Activated CD4-positive, alpha-beta T cell treated with anti-CD3 and anti-CD28 coated beads for 36 hours (primary cell): ENCODE measurements at regions not wholly inside any gene's neighbourhood (a gene's known extent, or its start where the extent isn't known, plus 50 kb on each side); places are given as distances from the start of the nearest gene placed in this dataset.

ENCODE experiments used
- ATAC-seq: fragments of 200-7000 bp; cut with Tn5 transposase; one replicate; pipeline ENCODE4 v1.10.0; 2021; ENCODE audit warnings: mild to moderate bottlenecking, moderate library complexity
- CTCF ChIA-PET: fragments of 350-600 bp; sonication (Branson Sonifier 250); formaldehyde crosslinking; loops from one replicate; lab custom pipeline; 2021; ENCODE audit warnings: antibody characterized with exemption; lab: Charles Lee
- POLR2A ChIA-PET: fragments of 350-600 bp; sonication (Branson Sonifier 250); formaldehyde crosslinking; loops from one replicate; lab custom pipeline; 2021; ENCODE audit warnings: antibody characterized with exemption, inconsistent platforms; lab: Charles Lee
- DNase-seq: peaks from one replicate; pipeline ENCODE4 v3.0.0-alpha.2; 2020
- H3K27ac Mint-ChIP-seq: one replicate; pipeline ENCODE4 v1.8.0; 2021; ENCODE audit warnings: mixed read lengths
- H3K27me3 Mint-ChIP-seq: one replicate; pipeline ENCODE4 v1.8.0; 2021; ENCODE audit warnings: mixed read lengths
- H3K36me3 Mint-ChIP-seq: one replicate; pipeline ENCODE4 v1.8.0; 2021; ENCODE audit warnings: low read depth, mixed read lengths
- H3K4me1 Mint-ChIP-seq: one replicate; pipeline ENCODE4 v1.8.0; 2021; ENCODE audit warnings: mixed read lengths
- H3K4me3 Mint-ChIP-seq: one replicate; pipeline ENCODE4 v1.8.0; 2021; ENCODE audit warnings: mild to moderate bottlenecking, moderate library complexity, mixed read lengths
- H3K9me3 Mint-ChIP-seq: one replicate; pipeline ENCODE4 v1.8.0; 2021; ENCODE audit warnings: low read depth, mixed read lengths
- intact Hi-C, 2 experiments: fragments of 100-400 bp; cut with DNase I in 1 of 2; cut with micrococcal nuclease in 1 of 2; formaldehyde crosslinking; loops; one replicate each; pipeline versions ENCODE4 v1.14.2 to v1.15.1; 2022 to 2024; cut with DNase I, micrococcal nuclease

DNA sequence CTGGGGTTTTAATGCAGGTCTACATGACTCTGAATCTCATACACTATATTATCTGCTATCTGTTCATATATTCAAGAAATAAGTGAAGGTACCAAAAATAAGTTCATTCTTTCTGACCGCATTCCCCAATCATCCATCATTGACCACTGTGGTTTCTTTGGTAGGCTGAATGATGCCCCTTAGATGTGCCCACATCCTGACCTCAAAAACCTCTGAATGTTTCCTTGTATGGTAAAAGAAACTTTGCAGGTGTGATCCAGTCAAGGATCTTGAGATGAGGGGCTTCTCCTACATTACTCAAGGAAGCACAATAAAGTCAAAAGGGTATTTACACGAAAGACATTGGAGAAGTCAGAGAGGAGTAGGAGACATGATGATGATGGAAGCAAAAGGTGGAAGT lies 60.6 kb upstream of the LRRC8B start:
- ATAC-seq (no peak), DNase-seq (peak; percentile 30)
- H3K4me1 Mint-ChIP-seq = peaks cover 24% of the 10 kb centered on the region
- H3K9me3 Mint-ChIP-seq = no peaks in the 10 kb centered on the region
- POLR2A ChIA-PET = no interaction called here
- CTCF ChIA-PET = interaction anchor here (0.6 to 3.3 kb wide), 5 partner anchors 8 to 317 kb away, joined by 3 to 14 read pairs (median 4); no protein-coding TSS in a partner anchor
- H3K36me3 Mint-ChIP-seq = no peaks in the 10 kb centered on the region
- intact Hi-C loops = no loop called here
- H3K27me3 Mint-ChIP-seq = peaks cover 57% of the 10 kb centered on the region
- H3K4me3 Mint-ChIP-seq = no peak overlapping the region
- H3K27ac Mint-ChIP-seq = no peak overlapping the region

DNA sequence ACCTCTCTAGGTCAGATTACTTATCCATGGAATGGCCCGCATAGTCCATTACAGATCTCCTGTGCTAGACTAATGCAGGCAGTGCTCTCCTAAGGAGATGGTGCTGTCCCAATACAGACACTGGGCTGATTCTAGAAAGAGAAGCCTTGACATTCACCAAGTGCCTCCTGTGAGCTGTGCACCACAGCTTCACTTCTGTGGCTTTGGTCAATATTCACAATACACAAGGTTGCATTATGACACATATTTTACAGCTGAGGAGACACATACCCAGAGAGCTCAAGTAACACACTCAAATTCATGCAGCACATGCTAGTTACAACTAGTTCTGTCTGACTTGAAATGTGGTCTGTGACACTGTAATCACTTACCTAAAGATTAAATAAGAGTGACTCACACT lies 59.4 kb upstream of the LRRC8B start:
- Mint-ChIP-seq H3K27ac (no peak overlapping the region), H3K9me3 (no peaks in the 10 kb centered on the region), H3K27me3 (peaks cover 56% of the 10 kb centered on the region), H3K4me3 (no peak overlapping the region), H3K36me3 (no peaks in the 10 kb centered on the region), H3K4me1 (peaks cover 24% of the 10 kb centered on the region)
- ChIA-PET POLR2A (interaction anchor here (0.5 to 1.0 kb wide), 2 partner anchors 14 to 442 kb away, joined by 6 to 7 read pairs; no protein-coding TSS in a partner anchor), CTCF (interaction anchor here (0.7 to 3.3 kb wide), 13 partner anchors 9 to 400 kb away, joined by 3 to 14 read pairs (median 4); no protein-coding TSS in a partner anchor)
- DNase-seq (peak; percentile 53), ATAC-seq (peak; percentile 94)
- intact Hi-C loops = no loop called here

DNA sequence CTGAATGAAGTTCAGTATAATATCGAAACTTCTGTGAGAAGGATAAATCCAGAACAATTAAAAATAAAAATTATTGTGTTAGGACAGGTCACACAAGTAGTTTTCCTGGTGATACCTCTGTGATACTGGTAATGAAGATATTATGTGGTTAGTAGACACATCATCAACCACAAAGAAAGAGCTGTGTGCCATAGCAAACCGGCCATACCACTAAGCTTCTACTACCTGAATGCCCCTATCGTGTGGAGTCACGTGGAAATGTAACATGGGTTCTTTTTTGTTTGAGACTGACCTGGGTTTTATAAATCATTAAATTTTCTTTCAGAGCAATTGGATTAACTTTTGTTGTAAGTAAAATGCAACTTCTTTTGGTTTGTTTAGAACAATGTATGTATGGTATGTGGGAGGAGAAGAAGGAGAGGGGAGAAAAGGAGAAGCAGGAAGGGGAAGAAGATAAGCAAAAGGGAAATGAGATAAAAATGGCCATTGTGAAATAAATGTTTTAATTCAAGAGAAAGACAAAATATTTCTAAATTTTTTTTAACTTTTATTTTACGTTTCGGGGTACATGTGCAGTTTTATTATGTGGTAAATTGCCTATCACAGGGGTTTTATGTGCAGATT lies 58.2 kb upstream of the LRRC8B start:
- no peak for DNase-seq
- Mint-ChIP-seq H3K27ac (no peak overlapping the region), H3K9me3 (no peaks in the 10 kb centered on the region), H3K27me3 (peaks cover 48% of the 10 kb centered on the region), H3K4me1 (peaks cover 24% of the 10 kb centered on the region), H3K36me3 (no peaks in the 10 kb centered on the region), H3K4me3 (no peak overlapping the region)
- ATAC-seq = no peak
- ChIA-PET CTCF (interaction anchor here (0.7 to 2.8 kb wide), 4 partner anchors 9 to 136 kb away, joined by 3 to 9 read pairs (median 4); no protein-coding TSS in a partner anchor), POLR2A (no interaction called here)
- intact Hi-C loops = no loop called here

DNA sequence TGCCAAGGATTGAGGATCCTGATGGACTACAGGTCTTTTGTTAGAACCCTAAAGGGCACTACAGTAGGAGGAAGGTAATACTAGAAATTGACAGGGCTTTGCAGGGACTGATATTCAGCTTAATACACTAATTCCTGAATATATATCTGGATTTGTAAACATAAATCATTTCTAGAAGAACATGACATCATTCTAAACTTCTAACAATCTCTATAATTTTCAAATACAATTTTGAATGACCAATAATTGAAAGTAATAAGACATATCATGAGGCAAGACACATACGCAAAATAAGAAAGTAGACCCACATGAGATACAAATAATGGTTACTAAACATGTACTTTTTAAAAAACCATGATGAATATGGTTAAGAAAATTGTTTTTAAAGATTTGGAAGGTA lies 52.4 kb upstream of the LRRC8B start:
- Mint-ChIP-seq H3K27me3 (peaks cover 15% of the 10 kb centered on the region), H3K4me3 (no peak overlapping the region), H3K36me3 (peaks cover 4% of the 10 kb centered on the region), H3K27ac (no peak overlapping the region), H3K4me1 (peaks cover 2% of the 10 kb centered on the region), H3K9me3 (peaks cover 7% of the 10 kb centered on the region)
- no peak for DNase-seq
- CTCF ChIA-PET = interaction anchor here (1.2 kb wide), 1 partner anchor 11 kb away, joined by 3 read pairs; no protein-coding TSS in a partner anchor
- ATAC-seq = no peak
- POLR2A ChIA-PET = no interaction called here
- intact Hi-C loops = no loop called here

DNA sequence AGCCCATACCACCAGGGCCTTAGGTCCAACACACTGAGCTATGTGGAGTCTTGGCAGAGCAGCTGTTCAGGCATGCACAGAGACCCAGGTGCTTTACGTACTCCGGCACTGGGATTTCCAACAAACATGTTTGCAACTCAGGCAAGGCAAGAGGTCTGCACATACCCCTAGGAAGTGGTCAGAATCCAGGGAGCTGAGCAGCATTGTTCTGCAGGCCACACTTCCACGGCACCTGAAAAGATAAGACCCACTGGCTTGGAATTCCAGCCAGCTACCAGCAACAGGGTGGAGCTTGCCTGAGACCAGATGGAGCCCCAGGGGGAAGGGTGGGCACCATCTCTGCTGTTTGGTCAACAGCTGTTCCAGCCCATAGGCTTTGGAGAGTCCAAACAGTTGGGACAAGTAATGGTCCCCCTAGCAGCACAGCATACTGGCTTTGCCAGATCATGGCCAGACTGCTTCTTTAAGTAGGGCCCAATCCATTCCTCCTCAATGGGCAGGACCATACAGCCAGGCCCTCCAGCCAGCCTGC lies 51.7 kb upstream of the LRRC8B start:
- ChIA-PET POLR2A (no interaction called here), CTCF (interaction anchor here (0.8 to 1.3 kb wide), 3 partner anchors 9 to 340 kb away, joined by 3 to 5 read pairs (median 3); no protein-coding TSS in a partner anchor)
- DNase-seq = no peak
- H3K9me3 Mint-ChIP-seq = peaks cover 7% of the 10 kb centered on the region
- peaks cover 4% of the 10 kb centered on the region for H3K36me3 Mint-ChIP-seq
- intact Hi-C loops = no loop called here
- H3K27ac Mint-ChIP-seq = no peak overlapping the region
- no peak for ATAC-seq
- peaks cover 14% of the 10 kb centered on the region for H3K27me3 Mint-ChIP-seq
- H3K4me3 Mint-ChIP-seq = no peak overlapping the region
- H3K4me1 Mint-ChIP-seq = peaks cover 2% of the 10 kb centered on the region
